HepG2 (cell line): ENCODE measurements at regions not wholly inside any gene's neighbourhood (a gene's known extent, or its start where the extent isn't known, plus 50 kb on each side); places are given as distances from the start of the nearest gene placed in this dataset.

Experiments
- ATAC-seq: fragments of 200-7000 bp; cut with Tn5 transposase; 3 replicates; pipeline ENCODE4 v1.9.1; 2020; ENCODE audit warnings: mild to moderate bottlenecking, moderate library complexity
- BruUV-seq: library from RNA; stranded (reverse); fragments of 400-500 nt; replicated peaks from 2 replicates; lab custom pipeline; 2021; lab: Mats Ljungman, UMichigan
- CTCF ChIA-PET: fragments of 300-600 bp; formaldehyde crosslinking; extraction: SDS; loops from one replicate; lab custom pipeline; 2021; ENCODE audit warnings: low total read pairs, inconsistent platforms, low intra/inter-chr PET ratio; lab: Yijun Ruan, JAX
- POLR2A ChIA-PET: fragments of 350-600 bp; sonication (Branson Sonifier 250); formaldehyde crosslinking; loops from one replicate; lab custom pipeline; 2020; ENCODE audit warnings: antibody characterized with exemption, inconsistent platforms; lab: Yijun Ruan, JAX
- DNase-seq: peaks from one replicate; pipeline ENCODE4 v3.0.0-alpha.2; 2015; ENCODE audit warnings: low spot score
- FAIRE-seq: peaks from 3 replicates; lab custom pipeline; 2011; peaks lifted over from hg19 to GRCh38; lab: Jason Lieb, UNC
- H2AFZ ChIP-seq: one replicate; pipeline ENCODE4 v1.6.1; 2011; ENCODE audit warnings: low read length, inconsistent platforms
- H3K27ac ChIP-seq: fragments of 300-600 bp; 3 replicates; pipeline ENCODE4 v1.8.0; 2011; ENCODE audit warnings: mixed run types, mild to moderate bottlenecking, mixed read lengths, low read length, inconsistent platforms; ENCODE audit not compliant: insufficient read depth; ENCODE audit errors: extremely low read length
- H3K27me3 ChIP-seq, 2 experiments: fragments of 200-600 bp in 1 of 2; 2 replicates in 1 of 2; 3 replicates in 1 of 2; pipeline versions ENCODE4 v1.6.0 to v1.8.0; 2011; ENCODE audit warnings: low read length in 2 of 2, mild to moderate bottlenecking in 2 of 2, moderate library complexity in 2 of 2, inconsistent platforms in 1 of 2; ENCODE audit not compliant: insufficient read depth in 2 of 2, control insufficient read depth in 1 of 2
- H3K36me3 ChIP-seq, 2 experiments: fragments of 200-600 bp in 1 of 2; replicated peaks in 1 of 2; 2 replicates in 1 of 2; 3 replicates in 1 of 2; pipeline versions ENCODE4 v1.5.1 to v1.8.0; 2011; ENCODE audit warnings: low read length in 2 of 2, inconsistent platforms in 1 of 2; ENCODE audit not compliant: insufficient read depth in 2 of 2, control insufficient read depth in 1 of 2
- H3K4me1 ChIP-seq: 2 replicates; pipeline ENCODE4 v1.5.1; 2012; ENCODE audit warnings: low read length, inconsistent platforms; ENCODE audit not compliant: insufficient read depth
- H3K4me2 ChIP-seq: 2 replicates; pipeline ENCODE4 v1.6.0; 2011; ENCODE audit warnings: low read depth, low read length, inconsistent platforms
- H3K4me3 ChIP-seq, 3 experiments: fragments of 200-600 bp in 1 of 3; sonication (generic), shearing (Covaris generic) in 1 of 3; replicated peaks in 1 of 3; 2 replicates each; pipeline ENCODE4 v1.5.1; 2011 to 2016; ENCODE audit warnings: low read length in 3 of 3, inconsistent platforms in 2 of 3, low read depth in 2 of 3, mild to moderate bottlenecking in 2 of 3, control low read depth in 1 of 3, mixed read lengths in 1 of 3; ENCODE audit not compliant: insufficient read depth in 1 of 3
- H3K79me2 ChIP-seq: one replicate; pipeline ENCODE4 v1.6.1; 2011; ENCODE audit warnings: low read length, inconsistent platforms; ENCODE audit not compliant: insufficient read depth
- H3K9ac ChIP-seq: 2 replicates; pipeline ENCODE4 v1.6.0; 2011; ENCODE audit warnings: mild to moderate bottlenecking, low read depth, low read length, inconsistent platforms; ENCODE audit not compliant: insufficient read depth
- H3K9me3 ChIP-seq: 2 replicates; pipeline ENCODE4 v1.5.1; 2012; ENCODE audit warnings: mild to moderate bottlenecking, low read length
- H4K20me1 ChIP-seq: 2 replicates; pipeline ENCODE4 v1.6.0; 2011; ENCODE audit warnings: inconsistent platforms, mild to moderate bottlenecking, low read length, moderate library complexity; ENCODE audit not compliant: insufficient read depth
- HOXA7 ChIP-seq: sonication (generic); formaldehyde crosslinking; IDR thresholded peaks from 2 replicates; pipeline ENCODE4 v1.8.1; 2022; ENCODE audit warnings: mild to moderate bottlenecking, missing genetic modification reagents, moderate library complexity
- IKZF5 ChIP-seq: IDR thresholded peaks from 2 replicates; pipeline ENCODE4 v1.6.1; 2018; ENCODE audit warnings: missing genetic modification reagents, mild to moderate bottlenecking, missing compliant biosample characterization
- PLRG1 ChIP-seq: fragments of 450-650 bp; conservative IDR thresholded peaks from 2 replicates; pipeline ENCODE4 v1.6.1; 2016
- RARA ChIP-seq: IDR thresholded peaks from 2 replicates; pipeline ENCODE4 v1.6.1; 2016; ENCODE audit warnings: missing genetic modification reagents, missing compliant biosample characterization
- REST ChIP-seq, 2 experiments: IDR thresholded peaks; 2 replicates each; pipeline ENCODE4 v1.6.1; 2011 to 2012; ENCODE audit warnings: low read length in 2 of 2, borderline replicate concordance in 1 of 2, low read depth in 1 of 2, mild to moderate bottlenecking in 1 of 2, moderate library complexity in 1 of 2
- SMAD1 ChIP-seq: sonication (generic); formaldehyde crosslinking; IDR thresholded peaks from 2 replicates; pipeline ENCODE4 v1.4.0; 2020; ENCODE audit warnings: missing genetic modification reagents, low read depth, mild to moderate bottlenecking, borderline replicate concordance
- SYNCRIP ChIP-seq: fragments of 200-400 bp; formaldehyde crosslinking; IDR thresholded peaks from 2 replicates; pipeline ENCODE4 v1.6.1; 2018; ENCODE audit warnings: mild to moderate bottlenecking, low read depth, low read length; ENCODE audit not compliant: insufficient read depth
- TRAFD1 ChIP-seq: sonication (generic); formaldehyde crosslinking; IDR thresholded peaks from 2 replicates; pipeline ENCODE4 v1.5.1; 2020; ENCODE audit warnings: missing genetic modification reagents, mild to moderate bottlenecking, borderline replicate concordance
- ZNF33A ChIP-seq: sonication (generic); formaldehyde crosslinking; IDR thresholded peaks from 2 replicates; pipeline ENCODE4 v1.5.1; 2020; ENCODE audit warnings: missing genetic modification reagents, mild to moderate bottlenecking, moderate library complexity, borderline replicate concordance
- ZNF788 ChIP-seq: sonication (generic); formaldehyde crosslinking; IDR thresholded peaks from 2 replicates; pipeline ENCODE4 v1.5.0; 2020; ENCODE audit warnings: mild to moderate bottlenecking, missing genetic modification reagents, borderline replicate concordance
- ZSCAN5A ChIP-seq: sonication (generic); formaldehyde crosslinking; IDR thresholded peaks from 2 replicates; pipeline ENCODE4 v1.8.0; 2022; ENCODE audit warnings: mild to moderate bottlenecking, missing genetic modification reagents, borderline replicate concordance
- ZXDC ChIP-seq: sonication (generic); formaldehyde crosslinking; IDR thresholded peaks from 2 replicates; pipeline ENCODE4 v1.5.0; 2020; ENCODE audit warnings: mild to moderate bottlenecking, missing genetic modification reagents
- WGBS: methylation state at CpG from one replicate; pipeline ENCODE4 v1.1.6; 2017; ENCODE audit warnings: low lambda C conversion rate; 5-methylcytosine and 5-hydroxymethylcytosine counted together
- in situ Hi-C: cut with HindIII; loops from 2 replicates; pipeline ENCODE4 v1.10.0; 2017; ENCODE audit warnings: low pct_unique_long_range_greater_than_20kb; ENCODE audit not compliant: extremely low pct_ligation_motif_present
- intact Hi-C: fragments of 100-400 bp; cut with micrococcal nuclease; formaldehyde crosslinking; loops from one replicate; pipeline ENCODE4 v1.10.0; 2022; ENCODE audit not compliant: unreplicated experiment

GRCh38 chr9:71626395-71626794 is 141.9 kb downstream of the CEMIP2 start (continued):
- no peak for TF ChIP-seq IKZF5 (CRISPR knock-in tag)
- TF ChIP-seq PLRG1 = no peak
- no peak for TF ChIP-seq REST (IDR thresholded peaks at IDR 0.05; ENCODE audit: borderline replicate concordance in 1 of 2, low read depth in 1 of 2, low read length in 2 of 2)
- TF ChIP-seq RARA = no peak
- TF ChIP-seq, all 625 proteins: peak for 0

- ATAC-seq (no peak), FAIRE-seq (no peak), DNase-seq (no peak)
- H3K27me3 ChIP-seq = no peaks in the 10 kb centered on the region
- H3K36me3 ChIP-seq = no peaks in the 10 kb centered on the region
- H3K27ac ChIP-seq = no peak overlapping the region
- peaks cover 31% of the 10 kb centered on the region for H3K4me1 ChIP-seq
- H2AFZ ChIP-seq = no peak overlapping the region
- no peaks in the 10 kb centered on the region for H4K20me1 ChIP-seq
- in situ Hi-C loops (no loop called here), intact Hi-C loops (no loop called here)
- POLR2A ChIA-PET = no interaction called here
- H3K4me3 ChIP-seq = no peak overlapping the region
- no peaks in the 10 kb centered on the region for H3K79me2 ChIP-seq
- no TSS peak for BruUV-seq
- CTCF ChIA-PET = no interaction called here
- H3K9ac ChIP-seq = no peak overlapping the region
- WGBS = 62% methylated on average over 3 of the region's 3 CpGs
- H3K4me2 ChIP-seq = no peak overlapping the region
- no peaks in the 10 kb centered on the region for H3K9me3 ChIP-seq
- TF ChIP-seq SMAD1 (no peak), TRAFD1 (CRISPR knock-in tag) (no peak), ZNF33A (no peak), ZXDC (CRISPR knock-in tag) (no peak), ZNF788 (CRISPR knock-in tag) (no peak), ZSCAN5A (no peak), SYNCRIP (no peak), HOXA7 (CRISPR knock-in tag) (no peak)
These were observed 143.6 kb downstream of the CEMIP2 start for GRCh38 chr9:71624728-71625127.
